GM12875 (cell line): ENCODE measurements at regions not wholly inside any gene's neighbourhood (a gene's known extent, or its start where the extent isn't known, plus 50 kb on each side); places are given as distances from the start of the nearest gene placed in this dataset.

Source experiments
- H3K4me3 ChIP-seq: one replicate; pipeline ENCODE4 v1.5.1; 2011; ENCODE audit warnings: low read depth, low read length, control low read depth
- CTCF ChIP-seq: IDR thresholded peaks from 2 replicates; pipeline ENCODE4 v1.5.1; 2011; ENCODE audit warnings: low read depth, mild to moderate bottlenecking, control low read depth, inconsistent platforms, low read length, moderate library complexity, borderline replicate concordance; ENCODE audit not compliant: insufficient read depth

- no peak overlapping the region for H3K4me3 ChIP-seq
- no peak for TF ChIP-seq CTCF
Measured at GRCh38 chr3:73680391-73681095, 55.8 kb upstream of the PDZRN3 start.

GRCh38 chr3:73677336-73678024, 52.7 kb upstream of the PDZRN3 start:
- no peak for TF ChIP-seq CTCF
- no peak overlapping the region for H3K4me3 ChIP-seq
